ENCODE measurements at regions not wholly inside any gene's neighbourhood (a gene's known extent, or its start where the extent isn't known, plus 50 kb on each side); places are given as distances from the start of the nearest gene placed in this dataset.
"Not testable (repeated sequence)": the region's sequence is repeated elsewhere in the genome, so short reads cannot be mapped to it uniquely, and the experiment has no call there.

- H3K36me3 ChIP-seq: no peaks in the 10 kb centered on the region
- H3K27me3 ChIP-seq: no peaks in the 10 kb centered on the region
- no peak overlapping the region for H3K27ac ChIP-seq
- H3K9me3 ChIP-seq: no peaks in the 10 kb centered on the region
- H3K4me1 ChIP-seq (ENCODE audit: control insufficient read depth in 1 of 2, insufficient read depth in 1 of 2, low read depth in 1 of 2, low read length in 1 of 2): no peaks in the 10 kb centered on the region
- no peak overlapping the region for H3K4me3 ChIP-seq (ENCODE audit: low read depth in 1 of 2, low read length in 1 of 2)
- TF ChIP-seq CTCF (IDR thresholded peaks at IDR 0.05): no peak
Measured at GRCh38 chr7:115793958-115794702, 236.4 kb downstream of the TFEC start.

- no peaks in the 10 kb centered on the region for H3K27me3 ChIP-seq
- no peaks in the 10 kb centered on the region for H3K9me3 ChIP-seq
- no peak for TF ChIP-seq CTCF (IDR thresholded peaks at IDR 0.05)
- no peaks in the 10 kb centered on the region for H3K36me3 ChIP-seq
- no peak overlapping the region for H3K4me3 ChIP-seq (ENCODE audit: low read depth in 1 of 2, low read length in 1 of 2)
- no peaks in the 10 kb centered on the region for H3K4me1 ChIP-seq (ENCODE audit: control insufficient read depth in 1 of 2, insufficient read depth in 1 of 2, low read depth in 1 of 2, low read length in 1 of 2)
- no peak overlapping the region for H3K27ac ChIP-seq
Measured at GRCh38 chr7:115789901-115790300, 240.7 kb downstream of the TFEC start.

DNA sequence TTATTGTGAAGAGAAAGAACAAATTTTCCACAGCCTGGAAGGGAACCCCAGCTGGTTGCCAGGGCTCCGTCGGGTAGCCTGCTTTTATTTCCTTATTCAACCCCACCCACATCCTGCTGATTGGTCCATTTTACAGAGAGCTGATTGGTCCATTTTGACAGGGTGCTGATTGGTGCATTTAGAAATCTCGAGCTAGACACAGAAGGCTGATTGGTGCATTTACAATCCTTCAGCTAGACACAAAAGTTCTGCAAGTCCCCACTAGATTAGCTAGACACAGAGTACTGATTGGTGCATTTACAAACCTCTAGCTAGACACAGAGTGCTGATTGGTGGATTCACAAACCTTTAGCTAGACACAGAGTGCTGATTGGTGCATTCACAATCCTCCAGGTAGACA, 241.1 kb downstream of the TFEC start:
- not testable (repeated sequence) for H3K4me1 ChIP-seq (ENCODE audit: control insufficient read depth in 1 of 2, insufficient read depth in 1 of 2, low read depth in 1 of 2, low read length in 1 of 2); H3K27me3 ChIP-seq; H3K4me3 ChIP-seq (ENCODE audit: low read depth in 1 of 2, low read length in 1 of 2); H3K36me3 ChIP-seq; H3K27ac ChIP-seq; H3K9me3 ChIP-seq

DNA sequence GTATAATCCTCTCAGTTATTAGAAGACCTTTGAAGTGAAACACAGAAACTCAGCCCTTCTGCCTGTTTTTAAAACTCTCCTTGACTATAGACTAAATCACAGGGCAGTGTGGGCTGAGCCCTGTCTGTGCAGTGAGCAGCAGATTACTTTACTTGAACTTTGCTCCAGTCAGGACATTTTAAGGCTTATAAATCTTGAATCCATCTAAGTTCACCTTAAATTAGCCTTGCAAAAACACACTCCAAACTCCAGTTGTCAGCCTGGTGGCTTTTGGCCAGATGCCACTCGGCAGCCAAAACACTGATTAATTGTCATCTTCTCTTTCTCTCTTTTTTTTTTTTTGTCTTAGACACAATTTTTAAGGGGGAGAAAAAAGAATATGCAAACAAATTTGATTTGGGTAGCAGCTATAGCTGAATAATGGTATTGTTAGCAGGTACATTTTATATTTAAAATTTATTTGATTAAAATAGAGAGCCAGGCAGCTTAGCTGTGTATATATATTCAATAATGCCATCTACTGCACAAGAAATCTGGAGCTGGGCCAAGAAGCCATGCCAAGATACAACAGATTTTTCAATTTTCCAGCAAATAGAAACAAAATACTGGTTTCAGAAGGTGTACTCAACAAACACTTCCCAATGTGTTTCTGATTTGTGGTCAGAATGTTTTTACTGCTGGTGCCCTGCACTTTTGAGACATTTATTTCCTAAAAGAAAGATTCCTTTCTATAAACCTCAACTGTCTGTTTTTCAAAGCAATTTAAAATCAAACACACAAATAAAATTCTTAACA, 247.7 kb downstream of the TFEC start:
- Histone ChIP-seq H3K4me3 (ENCODE audit: low read depth in 1 of 2, low read length in 1 of 2) (no peak overlapping the region), H3K9me3 (no peaks in the 10 kb centered on the region), H3K27me3 (no peaks in the 10 kb centered on the region), H3K36me3 (no peaks in the 10 kb centered on the region), H3K4me1 (ENCODE audit: control insufficient read depth in 1 of 2, insufficient read depth in 1 of 2, low read depth in 1 of 2, low read length in 1 of 2) (no peaks in the 10 kb centered on the region), H3K27ac (no peak overlapping the region)
- TF ChIP-seq CTCF (IDR thresholded peaks at IDR 0.05): no peak

DNA sequence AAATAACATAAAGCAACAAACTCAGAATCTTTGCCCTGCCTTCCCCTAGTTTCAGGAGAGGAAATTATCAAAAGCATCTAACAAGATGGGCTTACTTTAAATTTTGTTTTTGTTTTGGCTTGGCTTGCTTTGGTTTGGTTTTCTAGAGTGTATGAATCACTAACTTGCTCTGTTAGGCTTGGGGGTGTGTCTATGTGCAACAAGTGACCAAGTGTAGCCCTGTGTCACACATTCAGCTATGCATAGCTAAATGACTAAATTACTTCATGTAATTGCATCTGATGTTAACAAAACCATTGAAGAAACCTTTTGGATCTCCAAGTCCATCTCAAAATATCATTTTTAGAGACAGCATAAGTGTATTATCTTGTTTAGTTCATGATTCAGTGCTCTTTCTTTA, 251.0 kb downstream of the TFEC start:
- H3K36me3 ChIP-seq: no peaks in the 10 kb centered on the region
- H3K4me3 ChIP-seq (ENCODE audit: low read depth in 1 of 2, low read length in 1 of 2): no peak overlapping the region
- no peak for TF ChIP-seq CTCF (IDR thresholded peaks at IDR 0.05)
- no peaks in the 10 kb centered on the region for H3K9me3 ChIP-seq
- H3K4me1 ChIP-seq (ENCODE audit: control insufficient read depth in 1 of 2, insufficient read depth in 1 of 2, low read depth in 1 of 2, low read length in 1 of 2): no peaks in the 10 kb centered on the region
- no peak overlapping the region for H3K27ac ChIP-seq
- no peaks in the 10 kb centered on the region for H3K27me3 ChIP-seq

DNA sequence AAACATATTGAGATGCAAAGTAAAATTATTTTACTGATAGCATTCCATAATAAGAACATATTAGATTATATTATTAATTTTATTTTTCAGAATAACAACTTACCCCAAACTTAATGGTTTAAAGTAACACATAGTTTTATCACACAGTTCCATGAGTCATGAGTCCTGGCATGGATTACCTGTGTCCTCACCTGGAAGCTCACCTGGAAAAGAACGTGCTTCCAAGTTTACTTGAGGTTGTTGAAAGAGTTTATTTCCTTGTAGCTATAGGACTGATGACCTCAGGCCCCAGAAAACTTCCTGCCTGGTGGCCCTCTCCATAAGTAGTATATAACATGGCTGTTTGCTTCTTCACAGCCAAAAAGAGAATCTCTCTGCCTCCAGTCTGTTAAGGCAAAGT, 254.6 kb downstream of the TFEC start:
- H3K4me1 ChIP-seq (ENCODE audit: control insufficient read depth in 1 of 2, insufficient read depth in 1 of 2, low read depth in 1 of 2, low read length in 1 of 2): no peaks in the 10 kb centered on the region
- H3K27me3 ChIP-seq: no peaks in the 10 kb centered on the region
- no peak overlapping the region for H3K27ac ChIP-seq
- H3K4me3 ChIP-seq (ENCODE audit: low read depth in 1 of 2, low read length in 1 of 2): no peak overlapping the region
- H3K9me3 ChIP-seq: no peaks in the 10 kb centered on the region
- H3K36me3 ChIP-seq: no peaks in the 10 kb centered on the region
- TF ChIP-seq CTCF (IDR thresholded peaks at IDR 0.05): no peak
